Liver (tissue), 8 donors: ENCODE measurements at regions not wholly inside any gene's neighbourhood (a gene's known extent, or its start where the extent isn't known, plus 50 kb on each side); places are given as distances from the start of the nearest gene placed in this dataset.

ENCODE experiments used
- DNase-seq: peaks from one replicate; pipeline ENCODE4 v3.0.0-alpha.2; 2017; ENCODE audit warnings: low spot score
- H3K27ac ChIP-seq, 2 donors: one replicate each; pipeline ENCODE4 v1.7.0; 2013; ENCODE audit warnings: inconsistent platforms in 2 of 2, low read length in 2 of 2, control low read depth in 1 of 2, low read depth in 1 of 2, mild to moderate bottlenecking in 1 of 2
- H3K27me3 ChIP-seq, 4 donors: one replicate each; pipeline versions ENCODE4 v1.6.1 to v1.7.0; 2013; ENCODE audit warnings: low read length in 3 of 4, inconsistent platforms in 1 of 4, mild to moderate bottlenecking in 1 of 4, moderate library complexity in 1 of 4; ENCODE audit not compliant: control insufficient read depth in 4 of 4, insufficient read depth in 4 of 4
- H3K36me3 ChIP-seq, 4 donors: one replicate each; pipeline versions ENCODE4 v1.6.1 to v1.7.0; 2013; ENCODE audit warnings: low read length in 3 of 4, mild to moderate bottlenecking in 3 of 4, low read depth in 1 of 4, moderate library complexity in 1 of 4; ENCODE audit not compliant: control insufficient read depth in 4 of 4, insufficient read depth in 3 of 4
- H3K4me1 ChIP-seq, 4 donors: one replicate each; pipeline versions ENCODE4 v1.6.1 to v1.7.0; 2013; ENCODE audit warnings: low read length in 3 of 4, mild to moderate bottlenecking in 3 of 4, moderate library complexity in 1 of 4; ENCODE audit not compliant: control insufficient read depth in 4 of 4, insufficient read depth in 4 of 4
- H3K4me3 ChIP-seq, 3 donors: one replicate each; pipeline versions ENCODE4 v1.6.1 to v1.7.0; 2013; ENCODE audit warnings: low read length in 3 of 3, control low read depth in 1 of 3, low read depth in 1 of 3, mild to moderate bottlenecking in 1 of 3
- H3K9ac ChIP-seq, 2 donors: one replicate each; pipeline ENCODE4 v1.7.0; 2013; ENCODE audit warnings: low read length in 2 of 2, mild to moderate bottlenecking in 2 of 2, moderate library complexity in 2 of 2, control low read depth in 1 of 2, low read depth in 1 of 2
- H3K9me3 ChIP-seq, 4 donors: one replicate each; pipeline versions ENCODE4 v1.6.1 to v1.7.0; 2013; ENCODE audit warnings: low read length in 3 of 4; ENCODE audit not compliant: control insufficient read depth in 4 of 4
- ATF3 ChIP-seq: IDR thresholded peaks from 2 replicates; pipeline ENCODE4 v1.6.1; 2016; ENCODE audit warnings: antibody characterized with exemption
- CTCF ChIP-seq: fragments of 150-350 bp; IDR thresholded peaks from 2 replicates; pipeline ENCODE4 v1.5.1; 2017; ENCODE audit warnings: improper control_type of control experiment, low read depth, low read length; ENCODE audit not compliant: missing input control
- EGR1 ChIP-seq, 2 donors: IDR thresholded peaks; 2 replicates each; pipeline ENCODE4 v1.6.1; 2016 to 2018; ENCODE audit warnings: antibody characterized with exemption in 2 of 2, low read depth in 2 of 2
- FOXA1 ChIP-seq: IDR thresholded peaks from 2 replicates; pipeline ENCODE4 v1.6.1; 2016; ENCODE audit warnings: antibody characterized with exemption
- FOXA2 ChIP-seq: IDR thresholded peaks from 2 replicates; pipeline ENCODE4 v1.6.1; 2016; ENCODE audit warnings: antibody characterized with exemption
- GABPA ChIP-seq, 2 donors: IDR thresholded peaks in 1 of 2; conservative IDR thresholded peaks in 1 of 2; 2 replicates each; pipeline ENCODE4 v1.6.1; 2016; ENCODE audit warnings: antibody characterized with exemption in 2 of 2, mild to moderate bottlenecking in 1 of 2, moderate library complexity in 1 of 2
- HNF4A ChIP-seq, 2 donors: conservative IDR thresholded peaks; 2 replicates each; pipeline ENCODE4 v1.6.1; 2016; ENCODE audit warnings: antibody characterized with exemption in 2 of 2, mild to moderate bottlenecking in 2 of 2
- HNF4G ChIP-seq: IDR thresholded peaks from 2 replicates; pipeline ENCODE4 v1.6.1; 2016; ENCODE audit warnings: antibody characterized with exemption
- JUND ChIP-seq, 2 donors: IDR thresholded peaks; 2 replicates each; pipeline ENCODE4 v1.6.1; 2016; ENCODE audit warnings: antibody characterized with exemption in 2 of 2
- MAX ChIP-seq: IDR thresholded peaks from 2 replicates; pipeline ENCODE4 v1.6.1; 2016; ENCODE audit warnings: antibody characterized with exemption
- NR2F2 ChIP-seq: IDR thresholded peaks from 2 replicates; pipeline ENCODE4 v1.6.1; 2016; ENCODE audit warnings: antibody characterized with exemption
- RAD21 ChIP-seq, 2 donors: IDR thresholded peaks; 2 replicates each; pipeline ENCODE4 v1.6.1; 2016; ENCODE audit warnings: antibody characterized with exemption in 2 of 2, mild to moderate bottlenecking in 2 of 2
- REST ChIP-seq: IDR thresholded peaks from 2 replicates; pipeline ENCODE4 v1.6.1; 2016; ENCODE audit warnings: antibody characterized with exemption, mild to moderate bottlenecking
- SP1 ChIP-seq: IDR thresholded peaks from 2 replicates; pipeline ENCODE4 v1.6.1; 2018; ENCODE audit warnings: antibody characterized with exemption, mild to moderate bottlenecking
- TAF1 ChIP-seq: conservative IDR thresholded peaks from 2 replicates; pipeline ENCODE4 v1.6.1; 2016; ENCODE audit warnings: antibody characterized with exemption, mild to moderate bottlenecking
- YY1 ChIP-seq: IDR thresholded peaks from 2 replicates; pipeline ENCODE4 v1.6.1; 2016; ENCODE audit warnings: antibody characterized with exemption, mild to moderate bottlenecking
- ZBTB33 ChIP-seq: IDR thresholded peaks from 2 replicates; pipeline ENCODE4 v1.6.1; 2016; ENCODE audit warnings: antibody characterized with exemption
- WGBS: extraction: QIAGEN DNeasy Blood & Tissue Kit; methylation state at CpG from one replicate; pipeline ENCODE4 v1.1.7; 2013; 5-methylcytosine and 5-hydroxymethylcytosine counted together
- donor health status: healthy.
- donor health status: healthy.
- donor health status: healthy.
- donor health status: healthy.
- donor health status: healthy.

- H3K4me1 ChIP-seq: no peaks in the 10 kb centered on the region
- no peak for DNase-seq
- H3K27me3 ChIP-seq: no peaks in the 10 kb centered on the region
- H3K9ac ChIP-seq: no peak overlapping the region
- WGBS: 66% methylated on average over 2 of the region's 2 CpGs
- no peak overlapping the region for H3K4me3 ChIP-seq
- peaks cover 0 to 5% (median 2%) of the 10 kb centered on the region in 4 donors for H3K9me3 ChIP-seq
- H3K36me3 ChIP-seq: no peaks in the 10 kb centered on the region
- H3K27ac ChIP-seq: no peak overlapping the region
- TF ChIP-seq FOXA2 (no peak), SP1 (no peak), HNF4G (no peak), GABPA (IDR thresholded peaks at IDR 0.05 in 1 of 2, conservative IDR thresholded peaks at IDR 0.05 in 1 of 2) (no peak), RAD21 (IDR thresholded peaks at IDR 0.05) (no peak), TAF1 (no peak), NR2F2 (no peak), FOXA1 (no peak), EGR1 (IDR thresholded peaks at IDR 0.05; ENCODE audit: low read depth in 2 of 2) (no peak), YY1 (no peak), MAX (no peak), ATF3 (no peak), JUND (IDR thresholded peaks at IDR 0.05) (no peak), REST (no peak), HNF4A (conservative IDR thresholded peaks at IDR 0.05) (no peak)
These were observed 477.4 kb downstream of the RSL24D1 start for GRCh38 chr15:54719325-54719724.

GRCh38 chr15:54707805-54708752 is 488.7 kb downstream of the RSL24D1 start:
- Histone ChIP-seq H3K9me3 (no peaks in the 10 kb centered on the region), H3K27me3 (no peaks in the 10 kb centered on the region), H3K4me3 (no peak overlapping the region), H3K36me3 (no peaks in the 10 kb centered on the region), H3K27ac (no peak overlapping the region), H3K9ac (no peak overlapping the region), H3K4me1 (no peaks in the 10 kb centered on the region)
- no peak for TF ChIP-seq NR2F2
- no peak for TF ChIP-seq CTCF
- no peak for TF ChIP-seq ZBTB33
- TF ChIP-seq JUND (IDR thresholded peaks at IDR 0.05): no peak
- no peak for TF ChIP-seq RAD21 (IDR thresholded peaks at IDR 0.05)
- no peak for TF ChIP-seq YY1
- no peak for TF ChIP-seq REST
- TF ChIP-seq EGR1 (IDR thresholded peaks at IDR 0.05; ENCODE audit: low read depth in 2 of 2): no peak
- no peak for TF ChIP-seq ATF3
- no peak for TF ChIP-seq TAF1
- TF ChIP-seq FOXA1: no peak
- no peak for TF ChIP-seq MAX
- TF ChIP-seq GABPA (IDR thresholded peaks at IDR 0.05 in 1 of 2, conservative IDR thresholded peaks at IDR 0.05 in 1 of 2): no peak
- TF ChIP-seq HNF4A (conservative IDR thresholded peaks at IDR 0.05): no peak
- TF ChIP-seq HNF4G: no peak
- TF ChIP-seq FOXA2: no peak
- 82% methylated on average over 23 of the region's 23 CpGs for WGBS
- no peak for DNase-seq
